ENCODE measurements at regions not wholly inside any gene's neighbourhood (a gene's known extent, or its start where the extent isn't known, plus 50 kb on each side); places are given as distances from the start of the nearest gene placed in this dataset.

DNA sequence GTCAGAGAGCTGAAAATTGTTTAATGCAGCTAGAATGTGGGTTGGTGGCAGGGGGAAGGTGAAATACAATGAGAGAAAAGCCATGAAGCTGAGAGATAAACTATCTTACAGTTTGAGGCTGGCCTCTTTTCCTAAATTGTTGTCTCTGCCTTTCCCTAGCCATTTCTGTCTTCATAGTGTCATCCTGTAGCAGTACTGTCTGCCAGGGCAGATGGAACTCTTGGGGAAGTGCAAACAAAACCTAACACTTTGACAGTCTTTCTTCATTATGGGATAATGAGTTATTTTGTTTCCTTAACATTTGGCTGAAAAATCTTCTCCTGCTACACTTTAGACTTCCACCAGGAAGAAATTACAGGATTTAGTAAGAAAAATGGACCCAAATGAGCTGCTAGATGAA is 197.8 kb upstream of the ARX start:
- ATAC-seq = no peak

DNA sequence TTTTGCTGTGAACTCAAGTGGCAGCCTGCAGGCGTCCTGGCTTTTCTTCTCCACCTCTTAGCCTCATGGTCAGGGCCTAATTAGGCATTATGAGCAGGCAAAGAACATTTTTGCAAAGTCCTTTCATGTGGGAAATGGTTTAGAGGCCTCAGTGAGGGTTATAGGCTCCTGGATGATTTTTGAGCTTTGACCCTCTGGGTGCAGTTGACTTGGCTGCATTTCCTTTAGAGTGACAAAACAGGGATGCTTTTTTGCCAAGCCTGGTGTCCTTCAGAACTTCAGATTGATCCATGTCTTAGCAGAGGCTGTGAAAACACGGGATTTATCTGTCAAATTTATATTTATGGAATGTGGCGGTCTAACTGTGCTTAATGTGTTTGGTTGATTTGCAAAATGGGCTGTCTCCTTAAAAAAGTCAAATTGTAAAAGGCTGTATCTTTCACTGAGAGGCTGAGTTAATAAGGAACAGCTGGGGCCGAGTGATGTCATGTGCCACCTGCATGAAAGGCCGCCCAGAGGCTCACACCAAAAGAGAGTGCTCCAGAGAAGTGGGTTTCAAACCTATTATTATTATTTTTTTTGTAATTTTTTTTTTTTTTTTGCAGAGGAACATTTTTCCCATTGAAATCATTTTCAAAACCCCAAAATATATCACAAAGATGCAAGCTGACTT is 192.2 kb upstream of the ARX start:
- ATAC-seq = no peak

DNA sequence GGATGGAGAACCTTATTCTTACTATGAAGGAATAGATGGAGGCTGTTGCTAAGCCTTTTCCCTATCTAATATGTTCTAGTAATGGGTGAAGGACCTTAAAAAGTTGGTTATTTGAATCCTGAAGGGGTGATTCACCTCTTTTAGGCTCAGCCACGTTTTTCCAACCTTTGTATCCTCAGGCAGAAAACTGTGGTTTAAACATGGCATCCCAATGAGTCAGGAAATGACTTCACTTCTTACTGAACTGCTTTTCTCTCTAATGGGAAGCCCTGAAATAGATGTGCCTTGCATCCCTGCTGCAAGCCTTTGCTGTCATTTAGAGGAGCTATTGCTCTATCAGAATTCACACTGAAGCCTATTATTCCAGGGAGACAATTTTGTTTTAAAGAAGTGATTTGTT is 191.0 kb upstream of the ARX start:
- ATAC-seq = no peak

DNA sequence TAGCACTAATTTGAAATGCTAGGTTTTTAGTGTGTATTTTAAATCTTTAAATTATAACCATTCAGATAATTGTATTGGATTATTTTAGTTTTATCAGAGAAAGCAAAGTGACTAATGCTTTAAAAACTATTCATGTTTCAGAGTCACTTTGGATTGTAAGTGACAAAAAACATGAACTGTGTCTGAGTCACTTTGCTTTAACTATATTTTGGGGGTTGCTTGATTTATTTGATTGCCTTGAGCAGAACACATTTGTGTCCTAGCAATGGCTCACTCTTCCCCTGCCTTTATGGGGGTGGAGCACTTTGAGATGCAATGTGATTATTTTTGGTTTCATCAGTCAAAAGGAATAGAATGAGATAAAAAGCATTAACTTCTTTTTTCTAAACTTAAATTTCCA is 188.4 kb upstream of the ARX start:
- no peak for ATAC-seq

DNA sequence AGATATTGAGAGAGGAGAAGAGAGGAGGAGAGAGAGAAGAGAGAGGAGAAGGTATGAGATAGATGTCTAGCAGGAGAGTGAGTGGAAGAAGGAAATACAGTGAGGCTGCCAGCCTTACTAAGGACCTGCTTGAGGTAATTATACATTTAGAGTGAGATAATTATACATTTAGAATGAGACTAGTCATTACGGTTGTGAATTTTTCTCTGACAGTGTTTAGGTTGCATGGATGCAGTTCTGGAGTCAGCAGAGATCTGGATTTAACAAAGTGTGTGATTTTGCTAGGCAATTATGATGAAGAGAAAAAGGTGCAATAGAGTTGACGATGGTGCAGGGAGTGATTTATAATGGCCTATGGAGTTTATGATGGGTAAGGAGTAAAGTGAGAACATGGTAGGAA is 187.1 kb upstream of the ARX start:
- ATAC-seq = no peak

DNA sequence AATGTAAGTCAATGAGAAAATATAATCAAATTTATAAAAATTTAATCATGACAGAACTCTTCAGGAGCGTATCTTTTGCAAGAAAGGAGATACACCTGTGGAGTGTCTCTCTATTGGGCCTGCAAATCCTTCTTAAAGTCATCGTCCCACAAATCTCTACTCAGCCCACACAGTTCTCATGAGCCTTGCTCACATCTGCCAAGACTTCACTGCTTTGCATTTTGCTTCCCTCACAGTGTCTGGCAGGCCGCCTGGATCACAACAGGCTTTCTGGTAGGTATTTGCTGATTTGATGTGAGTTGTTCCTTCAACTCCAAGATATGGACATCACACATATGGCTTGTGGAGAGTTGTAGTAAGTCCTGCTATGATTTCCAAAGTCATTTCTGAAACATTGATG is 183.1 kb upstream of the ARX start:
- ATAC-seq = no peak

DNA sequence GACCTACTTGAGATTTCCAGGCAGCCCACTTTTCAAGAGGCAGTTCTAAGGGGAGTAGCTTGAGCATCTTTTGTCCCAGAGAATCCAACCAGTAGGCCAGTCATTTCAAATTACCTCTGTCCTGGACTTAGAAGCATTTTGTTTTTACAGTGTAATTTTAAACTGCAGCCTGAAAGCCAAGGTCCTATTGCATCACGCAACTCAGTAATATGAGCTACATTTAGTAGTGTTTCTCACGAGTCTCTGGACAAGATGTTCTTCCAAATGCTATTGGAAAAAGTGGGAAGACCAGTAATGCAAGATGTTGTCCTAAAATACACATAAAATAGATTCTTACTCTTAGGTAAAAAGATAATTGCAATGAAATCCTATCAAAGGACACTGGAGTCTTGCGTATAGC is 182.5 kb upstream of the ARX start:
- no peak for ATAC-seq

DNA sequence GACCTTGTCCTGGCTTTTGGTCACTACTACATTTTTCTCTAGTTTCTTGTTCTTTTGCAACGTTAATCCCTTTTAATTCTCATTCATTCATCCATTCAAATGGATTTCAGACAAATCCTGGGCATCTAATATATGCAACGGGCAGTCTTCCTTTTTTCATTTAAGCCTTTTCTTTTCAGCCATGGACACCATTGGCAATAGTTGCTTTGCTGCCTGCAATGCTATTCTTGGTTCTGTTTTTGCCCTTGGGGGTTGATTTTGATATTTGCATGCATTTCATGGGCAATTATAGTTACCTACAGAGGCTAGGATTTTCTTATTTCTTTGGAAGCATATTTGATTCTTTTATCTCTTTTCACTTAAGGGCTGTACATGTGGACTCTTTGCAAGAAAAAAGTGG is 180.5 kb upstream of the ARX start:
- ATAC-seq = no peak

DNA sequence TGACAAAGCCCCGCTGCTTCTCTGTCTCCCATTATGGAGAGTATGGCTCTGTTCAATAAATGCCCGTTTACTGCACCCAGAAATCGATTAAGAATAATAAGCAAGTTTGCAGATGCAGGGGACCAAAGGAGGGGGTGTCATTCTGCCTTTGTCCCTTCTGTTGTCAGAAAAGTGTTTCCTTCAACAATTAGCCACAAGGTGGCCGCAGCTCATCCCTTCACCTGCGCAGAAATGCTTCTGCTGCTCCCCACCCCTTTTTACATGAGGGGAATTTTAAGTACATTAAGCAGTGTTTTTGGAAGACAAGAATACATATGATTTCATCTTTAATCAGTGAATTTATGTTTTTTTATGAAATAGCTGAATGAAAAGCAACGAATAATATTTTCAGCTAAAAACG is 175.6 kb upstream of the ARX start:
- ATAC-seq = no peak

DNA sequence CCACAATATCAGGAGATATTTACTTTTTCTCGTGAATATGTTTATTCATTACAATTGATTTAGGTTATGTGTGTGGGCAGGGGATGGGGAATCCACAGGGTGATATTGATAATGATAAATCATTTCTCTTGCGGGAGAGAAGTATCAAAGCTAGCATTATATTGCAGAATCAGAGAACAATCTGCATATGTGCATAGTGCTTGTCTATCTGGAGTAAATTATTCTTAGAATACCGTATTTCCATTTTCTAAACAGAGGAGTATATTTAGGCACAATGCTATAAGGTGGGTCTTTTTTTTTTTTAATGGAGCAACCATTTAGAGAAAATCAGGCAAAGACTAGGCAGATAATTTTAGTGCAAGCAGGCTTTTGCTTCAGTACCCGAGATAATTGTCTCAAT is 166.0 kb upstream of the ARX start:
- no peak for ATAC-seq

DNA sequence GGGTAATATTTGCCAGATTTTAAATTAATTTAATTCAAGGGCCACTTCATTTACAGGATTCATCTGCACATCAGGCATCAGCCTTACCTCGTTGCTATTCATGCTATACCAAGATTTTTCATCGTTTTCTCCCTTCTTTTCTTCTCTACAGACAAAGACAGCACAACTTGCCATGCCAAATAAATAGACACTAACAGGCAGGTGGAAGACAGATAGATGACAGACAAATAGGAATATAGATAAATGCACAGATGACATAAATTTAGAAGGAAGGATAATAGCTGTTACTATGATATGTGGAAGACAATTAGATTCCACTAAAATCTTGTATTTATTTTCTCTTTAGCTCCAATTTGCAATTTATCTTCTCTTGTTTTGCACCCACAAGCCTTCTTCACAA is 164.5 kb upstream of the ARX start:
- ATAC-seq = no peak

DNA sequence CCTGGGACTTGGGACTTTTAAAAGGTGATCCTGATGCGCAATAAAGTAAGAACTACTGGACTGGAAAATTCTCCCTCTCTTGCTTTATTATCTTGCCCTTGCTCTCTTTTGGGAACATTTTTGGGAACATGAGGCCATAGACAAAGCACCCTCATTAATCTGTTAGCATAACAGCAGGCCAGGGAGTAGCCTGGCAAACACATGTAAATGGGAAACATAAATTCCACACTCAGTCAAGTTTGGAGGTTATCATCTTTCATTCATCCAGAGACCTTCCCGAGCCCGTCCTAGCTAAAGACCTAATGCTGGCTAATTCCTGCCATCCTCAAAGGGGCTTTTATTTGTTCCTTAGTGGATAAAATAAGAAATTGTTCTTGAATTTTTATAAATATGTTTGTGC is 162.8 kb upstream of the ARX start:
- no peak for ATAC-seq

DNA sequence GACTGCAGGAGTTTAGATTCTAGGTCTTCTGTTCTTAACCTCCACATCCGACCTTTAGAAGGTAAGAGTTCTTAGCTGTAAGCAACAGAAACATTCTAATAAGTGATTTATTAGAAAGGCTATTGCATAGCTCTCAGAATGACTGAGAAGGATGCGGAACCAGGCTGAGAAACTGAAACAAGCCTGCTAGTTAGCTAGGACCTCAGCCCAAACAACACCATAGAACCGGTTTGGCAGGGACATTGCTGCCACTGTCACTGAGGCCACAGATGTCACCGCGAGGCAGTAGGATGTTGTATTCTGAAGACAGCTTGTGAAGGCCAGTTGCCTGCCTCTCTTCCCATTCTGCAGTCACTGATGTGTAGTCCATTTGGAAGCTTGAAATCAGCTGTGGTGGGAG is 160.0 kb upstream of the ARX start:
- ATAC-seq = no peak

DNA sequence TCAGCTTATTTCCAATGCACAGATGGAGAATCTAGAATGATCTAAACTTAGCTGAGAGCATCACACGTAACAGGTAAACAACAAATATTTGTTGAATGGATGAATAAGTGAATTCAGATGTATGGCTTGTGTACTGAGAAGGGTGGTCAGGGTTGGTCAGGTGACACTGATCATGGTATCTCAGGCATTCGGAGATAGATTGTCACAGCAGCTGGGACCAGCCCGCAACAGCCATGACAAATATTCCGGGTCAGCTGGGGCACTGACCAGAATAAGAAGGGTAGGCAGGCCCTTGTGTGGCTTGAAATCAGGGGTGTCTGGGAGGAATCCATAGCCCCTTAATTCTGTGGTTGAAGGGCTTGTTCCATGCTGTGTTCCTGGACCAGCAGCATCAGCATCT is 159.4 kb upstream of the ARX start:
- ATAC-seq = no peak

DNA sequence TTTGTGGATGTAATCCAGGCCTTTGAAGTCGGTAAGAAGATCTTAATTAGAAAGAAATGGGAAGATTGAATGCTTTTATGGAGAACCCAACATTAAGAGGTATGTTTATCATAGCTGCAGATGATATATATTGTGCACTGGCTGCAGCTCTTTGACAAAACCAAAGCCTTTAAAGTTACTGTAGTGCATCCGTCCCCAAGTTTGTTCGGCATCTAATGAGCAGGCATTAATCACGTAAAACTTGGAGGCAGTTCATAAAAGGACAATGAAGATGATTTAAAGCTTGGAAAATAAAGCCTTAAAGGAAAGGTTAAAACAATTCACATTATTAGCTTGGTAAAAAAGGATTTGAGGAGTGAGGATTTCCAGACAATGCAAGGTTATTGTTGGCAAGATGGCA is 150.8 kb upstream of the ARX start:
- no peak for ATAC-seq

DNA sequence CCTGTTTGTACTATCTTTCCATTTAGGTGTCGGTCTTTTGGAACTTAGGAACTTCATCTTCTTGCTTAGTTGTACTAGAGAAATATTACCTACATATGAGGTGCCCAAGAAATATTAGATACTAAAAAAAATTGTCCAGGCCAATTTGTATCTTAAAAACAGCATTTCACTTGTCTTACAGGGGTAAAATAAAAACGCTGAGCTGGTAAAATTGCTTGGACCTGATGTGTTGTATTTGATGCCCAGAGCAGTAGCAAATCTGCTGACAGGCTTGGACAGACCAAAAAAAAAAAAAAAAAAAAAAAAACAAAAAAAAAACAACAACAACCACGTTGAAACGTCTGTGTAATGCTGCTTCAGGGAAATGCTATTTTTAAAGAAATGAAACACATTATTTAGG is 150.4 kb upstream of the ARX start:
- no peak for ATAC-seq

DNA sequence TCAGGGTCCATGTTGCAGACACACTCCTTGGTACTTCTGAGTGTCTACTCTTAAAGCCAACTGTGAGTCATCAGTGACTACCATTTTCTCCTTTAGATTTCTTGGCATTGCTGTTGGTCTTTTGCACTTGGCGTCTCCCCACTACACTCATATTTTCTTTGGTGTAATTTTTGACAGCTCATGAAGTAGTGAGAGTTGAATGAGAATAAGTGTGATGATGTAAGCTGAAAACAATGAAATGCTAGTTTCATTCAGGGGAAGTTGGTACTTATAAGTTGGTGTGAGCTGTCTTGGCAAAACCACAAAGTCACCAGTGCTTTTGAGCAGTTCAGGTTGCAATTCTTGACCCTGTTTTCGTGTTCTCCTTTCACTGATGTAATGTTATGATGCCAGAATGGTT is 142.9 kb upstream of the ARX start:
- no peak for ATAC-seq

DNA sequence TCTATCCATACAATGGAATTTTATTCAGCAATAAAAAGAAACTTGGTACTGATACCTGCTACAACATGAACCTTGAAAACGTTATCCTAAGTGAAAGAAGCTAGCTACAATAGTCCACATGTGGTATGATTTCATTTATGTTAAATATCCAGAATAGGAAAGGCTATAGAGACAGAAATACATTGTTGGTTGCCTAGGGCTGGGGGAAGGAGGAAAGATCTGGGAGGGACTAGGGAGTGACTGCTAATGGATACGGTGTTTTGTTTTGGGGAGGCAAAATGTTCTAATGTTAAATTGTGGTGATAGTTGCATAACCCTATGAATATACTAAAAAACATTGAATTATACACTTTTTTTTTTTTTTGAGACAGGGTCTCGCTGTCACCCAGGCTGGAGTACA is 141.1 kb upstream of the ARX start:
- no peak for ATAC-seq

DNA sequence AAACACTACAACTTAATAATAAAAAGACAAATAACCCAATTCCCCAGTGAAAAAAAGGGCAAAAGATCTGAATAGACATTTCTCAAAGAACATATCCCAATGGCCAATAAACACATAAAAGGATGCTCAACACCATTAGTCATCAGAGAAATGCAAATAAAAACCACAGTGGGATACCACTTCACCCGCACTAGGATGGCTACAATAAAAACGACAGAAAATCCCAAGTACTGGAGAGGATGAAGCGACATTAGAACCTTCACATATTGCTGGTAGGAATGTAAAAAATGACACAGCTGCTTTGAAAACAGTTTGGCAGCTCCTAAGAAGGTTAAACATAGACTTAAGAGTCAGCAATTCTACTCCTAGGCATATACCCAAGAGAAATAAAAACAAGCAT is 140.6 kb upstream of the ARX start:
- no peak for ATAC-seq

DNA sequence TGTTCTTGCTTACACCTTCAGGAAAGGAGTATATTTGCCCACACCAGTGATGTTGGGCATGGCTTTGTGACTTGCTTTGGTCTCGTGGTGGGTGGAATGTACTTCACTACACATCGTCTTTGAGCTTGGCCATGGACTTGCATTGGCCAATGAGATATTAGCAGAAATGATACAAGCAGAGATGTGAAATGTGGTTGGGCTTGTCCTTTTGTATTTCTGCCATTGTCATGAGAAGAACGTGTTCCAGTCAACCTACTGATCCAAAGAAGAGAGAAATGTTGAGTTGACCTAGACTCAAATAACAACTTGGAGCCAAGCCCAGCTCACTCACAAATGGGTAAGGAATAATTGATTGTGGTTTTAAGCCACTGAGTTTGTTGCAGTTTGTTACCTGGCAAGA is 138.4 kb upstream of the ARX start:
- no peak for ATAC-seq

DNA sequence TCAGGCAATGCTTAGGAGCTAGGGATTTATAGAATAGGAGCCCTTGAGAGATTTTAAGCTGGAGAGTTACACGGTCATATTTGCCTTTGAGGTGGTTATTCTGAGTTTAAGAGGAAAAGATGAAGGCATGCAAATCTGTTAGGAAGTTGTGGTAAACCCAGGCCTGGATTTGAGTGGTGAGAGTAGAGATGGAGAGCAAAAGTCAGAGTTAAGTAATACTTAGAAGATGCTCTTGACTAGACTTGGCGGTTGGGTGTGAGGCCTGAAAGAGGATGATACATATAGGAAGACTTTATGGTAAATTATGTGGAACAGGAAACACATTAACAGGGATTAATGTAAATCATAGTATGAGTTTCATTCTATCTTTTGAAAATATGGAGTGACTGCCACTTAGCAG is 136.0 kb upstream of the ARX start:
- no peak for ATAC-seq

DNA sequence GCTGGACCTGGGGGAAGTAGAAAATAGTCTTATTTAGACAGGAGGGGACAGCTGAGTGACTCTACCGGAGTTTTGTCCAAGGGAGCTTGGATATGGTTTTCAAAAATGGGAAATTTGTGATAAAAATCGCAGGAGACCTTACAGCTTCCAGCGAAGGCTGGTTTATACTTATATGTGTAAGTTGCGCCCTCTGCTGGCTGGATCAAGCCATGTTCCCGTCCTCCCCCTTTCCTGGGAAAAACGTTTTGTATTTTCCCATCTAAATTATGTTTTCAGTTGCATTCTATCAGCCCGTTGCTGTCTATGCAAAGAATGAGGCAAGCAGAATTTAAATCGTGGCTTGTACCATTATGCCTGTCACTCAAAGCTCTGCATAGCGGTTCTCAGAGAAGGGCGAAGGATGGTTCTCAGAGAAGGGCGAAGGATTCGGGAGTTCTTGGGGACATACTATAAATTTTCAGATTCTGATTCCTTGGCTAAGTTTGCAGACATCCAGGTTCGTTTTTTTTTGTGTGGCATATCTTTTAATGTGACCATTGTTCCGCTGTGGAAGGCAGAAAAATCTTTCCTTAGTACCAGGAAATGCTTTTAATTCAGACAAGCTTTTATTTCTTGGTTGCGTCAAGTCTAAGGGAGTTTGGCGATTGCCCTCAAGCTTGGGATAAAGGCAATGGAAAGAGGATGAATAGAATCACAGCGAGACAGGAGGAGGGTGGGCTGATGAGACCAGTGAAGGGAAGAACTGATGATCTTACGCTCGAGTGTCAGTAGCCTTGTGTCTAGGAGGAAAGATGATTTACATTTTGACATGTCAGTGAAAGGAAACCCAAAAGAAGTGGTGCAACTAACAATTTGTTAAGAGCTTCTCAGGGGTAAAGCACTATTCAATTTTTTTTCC is 128.5 kb upstream of the ARX start:
- no peak for ATAC-seq

DNA sequence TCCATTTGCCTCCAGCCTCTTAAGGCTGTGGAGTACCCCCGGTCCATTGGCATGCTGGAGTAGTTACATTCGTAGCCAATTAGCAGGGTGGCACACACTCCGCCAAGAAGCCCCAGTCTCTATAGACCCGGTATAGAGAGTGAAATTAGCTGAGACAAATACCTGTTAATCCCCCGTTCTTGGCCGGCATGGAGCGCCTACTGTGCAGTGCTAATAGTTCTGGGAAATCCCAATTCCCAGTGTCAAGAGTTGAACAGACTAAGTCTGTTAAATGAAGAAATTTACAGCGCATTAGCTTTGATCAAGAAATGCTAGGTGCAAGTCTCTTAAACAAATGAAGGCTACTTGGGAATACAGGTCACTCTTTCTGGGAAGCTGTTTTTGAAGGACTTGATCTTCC is 127.8 kb upstream of the ARX start:
- no peak for ATAC-seq

DNA sequence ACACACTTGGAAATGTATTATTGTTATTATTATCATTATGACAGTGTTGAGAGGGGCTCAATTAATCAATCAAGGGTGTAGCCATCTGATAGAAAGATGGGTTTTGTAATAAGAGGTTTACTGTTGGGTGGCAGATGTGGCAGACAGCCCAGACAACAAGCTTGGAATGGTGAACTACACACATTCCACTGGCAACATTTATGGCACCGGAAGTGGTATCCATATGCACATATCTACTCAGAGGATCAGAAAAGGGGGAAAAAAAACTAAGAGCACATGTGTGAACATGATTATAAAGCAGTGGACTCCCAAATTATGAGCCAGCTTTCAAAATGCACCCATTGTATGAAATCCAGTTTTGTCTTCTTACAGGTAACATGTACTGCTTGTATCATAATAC is 125.9 kb upstream of the ARX start:
- ATAC-seq = no peak

DNA sequence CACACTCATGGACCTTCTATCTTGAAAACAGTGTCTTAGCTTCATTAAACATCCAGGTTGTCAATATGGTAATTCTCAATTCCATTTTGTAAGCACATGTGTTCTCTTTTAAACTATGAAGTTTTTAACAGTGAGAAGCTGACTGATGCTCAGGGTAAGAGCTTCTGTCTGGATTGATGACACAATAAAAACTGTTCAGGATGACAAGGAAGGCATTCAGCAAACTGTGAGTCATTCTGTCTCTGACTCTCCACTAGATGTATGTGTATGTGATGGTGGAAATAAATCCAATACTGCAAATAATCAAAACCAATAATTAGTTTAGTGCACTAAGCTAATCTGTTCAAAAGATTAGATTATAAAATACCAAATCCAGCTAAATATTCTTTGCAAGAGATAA is 115.3 kb upstream of the ARX start:
- ATAC-seq = no peak

Data from activated CD4-positive, CD25-positive, alpha-beta regulatory T cell treated with anti-CD3 and anti-CD28 coated beads, Interleukin-2, amount 50 U/mL, for 24 hours (primary cell).